Skeletal muscle satellite cell (primary cell): ENCODE measurements at regions not wholly inside any gene's neighbourhood (a gene's known extent, or its start where the extent isn't known, plus 50 kb on each side); places are given as distances from the start of the nearest gene placed in this dataset.

Source experiments
- H3K27me3 ChIP-seq: 2 replicates; pipeline ENCODE4 v1.7.0; 2013; ENCODE audit warnings: low read length; ENCODE audit not compliant: control insufficient read depth, insufficient read depth
- H3K36me3 ChIP-seq: 2 replicates; pipeline ENCODE4 v1.7.0; 2013; ENCODE audit warnings: mild to moderate bottlenecking, control low read depth, low read length; ENCODE audit not compliant: insufficient read depth
- H3K4me1 ChIP-seq: 2 replicates; pipeline ENCODE4 v1.7.0; 2013; ENCODE audit warnings: low read length; ENCODE audit not compliant: control insufficient read depth, insufficient read depth
- H3K4me2 ChIP-seq: 2 replicates; pipeline ENCODE4 v1.7.0; 2013; ENCODE audit warnings: mild to moderate bottlenecking, low read length
- H3K4me3 ChIP-seq: 2 replicates; pipeline ENCODE4 v1.7.0; 2013; ENCODE audit warnings: low read length
- H3K9ac ChIP-seq: 2 replicates; pipeline ENCODE4 v1.7.0; 2013; ENCODE audit warnings: mild to moderate bottlenecking, low read depth, low read length, moderate library complexity
- H3K9me3 ChIP-seq: replicated peaks from 2 replicates; pipeline ENCODE4 v1.7.0; 2013; ENCODE audit warnings: mild to moderate bottlenecking, control low read depth, low read length

- Histone ChIP-seq H3K9me3 (no peaks in the 10 kb centered on the region), H3K36me3 (no peaks in the 10 kb centered on the region), H3K9ac (no peak overlapping the region), H3K27me3 (no peaks in the 10 kb centered on the region), H3K4me2 (no peak overlapping the region), H3K4me1 (no peaks in the 10 kb centered on the region), H3K4me3 (no peak overlapping the region)
Measured at GRCh38 chr6:104240865-104241264, 618.9 kb downstream of the HACE1 start.

- Histone ChIP-seq H3K27me3 (no peaks in the 10 kb centered on the region), H3K36me3 (no peaks in the 10 kb centered on the region), H3K9ac (no peak overlapping the region), H3K4me3 (no peak overlapping the region), H3K4me2 (no peak overlapping the region), H3K4me1 (no peaks in the 10 kb centered on the region), H3K9me3 (no peaks in the 10 kb centered on the region)
Measured at GRCh38 chr6:104239971-104240370, 619.7 kb downstream of the HACE1 start.

GRCh38 chr6:104229057-104229456 is 630.7 kb downstream of the HACE1 start:
- Histone ChIP-seq H3K4me1 (no peaks in the 10 kb centered on the region), H3K4me2 (no peak overlapping the region), H3K36me3 (no peaks in the 10 kb centered on the region), H3K9ac (no peak overlapping the region), H3K27me3 (no peaks in the 10 kb centered on the region), H3K4me3 (no peak overlapping the region), H3K9me3 (peaks cover 4% of the 10 kb centered on the region)

GRCh38 chr6:104227508-104227907 is 632.2 kb downstream of the HACE1 start:
- H3K27me3 ChIP-seq = no peaks in the 10 kb centered on the region
- H3K4me3 ChIP-seq = no peak overlapping the region
- H3K4me1 ChIP-seq = no peaks in the 10 kb centered on the region
- H3K9me3 ChIP-seq = peaks cover 4% of the 10 kb centered on the region
- no peaks in the 10 kb centered on the region for H3K36me3 ChIP-seq
- no peak overlapping the region for H3K9ac ChIP-seq
- no peak overlapping the region for H3K4me2 ChIP-seq

GRCh38 chr6:104226790-104227446 is 632.8 kb downstream of the HACE1 start:
- no peaks in the 10 kb centered on the region for H3K4me1 ChIP-seq
- H3K27me3 ChIP-seq = no peaks in the 10 kb centered on the region
- no peaks in the 10 kb centered on the region for H3K36me3 ChIP-seq
- H3K4me2 ChIP-seq = no peak overlapping the region
- no peak overlapping the region for H3K9ac ChIP-seq
- peaks cover 4% of the 10 kb centered on the region for H3K9me3 ChIP-seq
- no peak overlapping the region for H3K4me3 ChIP-seq

GRCh38 chr6:104218116-104218515 is 641.6 kb downstream of the HACE1 start:
- H3K4me2 ChIP-seq = no peak overlapping the region
- H3K9me3 ChIP-seq = peaks cover 4% of the 10 kb centered on the region
- H3K9ac ChIP-seq = no peak overlapping the region
- no peak overlapping the region for H3K4me3 ChIP-seq
- H3K4me1 ChIP-seq = no peaks in the 10 kb centered on the region
- H3K36me3 ChIP-seq = no peaks in the 10 kb centered on the region
- no peaks in the 10 kb centered on the region for H3K27me3 ChIP-seq

- Histone ChIP-seq H3K4me3 (no peak overlapping the region), H3K9ac (no peak overlapping the region), H3K4me1 (no peaks in the 10 kb centered on the region), H3K27me3 (no peaks in the 10 kb centered on the region), H3K9me3 (peaks cover 4% of the 10 kb centered on the region), H3K4me2 (no peak overlapping the region), H3K36me3 (no peaks in the 10 kb centered on the region)
Measured at GRCh38 chr6:104214901-104215300, 644.8 kb downstream of the HACE1 start.

GRCh38 chr6:104212977-104213668 is 646.6 kb downstream of the HACE1 start:
- H3K4me3 ChIP-seq = no peak overlapping the region
- H3K4me2 ChIP-seq = no peak overlapping the region
- no peaks in the 10 kb centered on the region for H3K36me3 ChIP-seq
- peaks cover 4% of the 10 kb centered on the region for H3K9me3 ChIP-seq
- no peaks in the 10 kb centered on the region for H3K4me1 ChIP-seq
- H3K9ac ChIP-seq = no peak overlapping the region
- no peaks in the 10 kb centered on the region for H3K27me3 ChIP-seq

GRCh38 chr6:104207635-104208034 is 652.1 kb downstream of the HACE1 start:
- H3K4me3 ChIP-seq = no peak overlapping the region
- H3K4me1 ChIP-seq = no peaks in the 10 kb centered on the region
- no peak overlapping the region for H3K4me2 ChIP-seq
- H3K36me3 ChIP-seq = no peaks in the 10 kb centered on the region
- H3K27me3 ChIP-seq = no peaks in the 10 kb centered on the region
- no peak overlapping the region for H3K9ac ChIP-seq
- no peaks in the 10 kb centered on the region for H3K9me3 ChIP-seq

- no peaks in the 10 kb centered on the region for H3K27me3 ChIP-seq
- no peak overlapping the region for H3K4me2 ChIP-seq
- no peaks in the 10 kb centered on the region for H3K9me3 ChIP-seq
- no peaks in the 10 kb centered on the region for H3K36me3 ChIP-seq
- no peaks in the 10 kb centered on the region for H3K4me1 ChIP-seq
- H3K9ac ChIP-seq = no peak overlapping the region
- no peak overlapping the region for H3K4me3 ChIP-seq
Measured at GRCh38 chr6:104201557-104201956, 658.2 kb downstream of the HACE1 start.

GRCh38 chr6:104187616-104188015 is 672.1 kb downstream of the HACE1 start:
- Histone ChIP-seq H3K4me1 (no peaks in the 10 kb centered on the region), H3K9me3 (peaks cover 13% of the 10 kb centered on the region), H3K27me3 (no peaks in the 10 kb centered on the region), H3K4me2 (no peak overlapping the region), H3K36me3 (no peaks in the 10 kb centered on the region), H3K9ac (no peak overlapping the region), H3K4me3 (no peak overlapping the region)

- Histone ChIP-seq H3K4me1 (no peaks in the 10 kb centered on the region), H3K9ac (no peak overlapping the region), H3K36me3 (no peaks in the 10 kb centered on the region), H3K9me3 (peaks cover 13% of the 10 kb centered on the region), H3K4me3 (no peak overlapping the region), H3K4me2 (no peak overlapping the region), H3K27me3 (no peaks in the 10 kb centered on the region)
Measured at GRCh38 chr6:104186831-104187230, 672.9 kb downstream of the HACE1 start.
